ENCODE measurements at regions not wholly inside any gene's neighbourhood (a gene's known extent, or its start where the extent isn't known, plus 50 kb on each side); places are given as distances from the start of the nearest gene placed in this dataset.

GRCh38 chr18:11308499-11308898, 159.1 kb upstream of the PIEZO2 start:
- no peak for TF ChIP-seq CTCF (IDR thresholded peaks at IDR 0.05; ENCODE audit: low read depth, low read length)
- no peak for TF ChIP-seq MYC (IDR thresholded peaks at IDR 0.05; ENCODE audit: low read depth, low read length)
- no peak for TF ChIP-seq POLR2A (IDR thresholded peaks at IDR 0.05; ENCODE audit: extremely low read depth, insufficient read length)
- no peak for TF ChIP-seq MAX (IDR thresholded peaks at IDR 0.05; ENCODE audit: low read depth, low read length)
